ENCODE measurements at regions not wholly inside any gene's neighbourhood (a gene's known extent, or its start where the extent isn't known, plus 50 kb on each side); places are given as distances from the start of the nearest gene placed in this dataset.

GRCh38 chr6:130517444-130517931 lies 151.7 kb downstream of the TMEM200A start:
- TF ChIP-seq FOS (IDR thresholded peaks at IDR 0.05; ENCODE audit: borderline replicate concordance, insufficient read depth, low read length) (no peak), CTCF (IDR thresholded peaks at IDR 0.05; ENCODE audit: extremely low read depth in 1 of 2, insufficient read depth in 1 of 2, low read depth in 1 of 2, low read length in 2 of 2) (no peak), EZH2 (IDR thresholded peaks at IDR 0.05; ENCODE audit: borderline replicate concordance, low read depth, low read length, severe bottlenecking) (no peak), MYC (IDR thresholded peaks at IDR 0.05; ENCODE audit: low read depth, low read length) (no peak), POLR2A (IDR thresholded peaks at IDR 0.05; ENCODE audit: low read depth, low read length) (no peak), POLR2AphosphoS5 (IDR thresholded peaks at IDR 0.05; ENCODE audit: insufficient read depth, low read depth, low read length) (no peak)

Data from endothelial cell of umbilical vein (primary cell).